GM18507 (cell line): ENCODE measurements at regions not wholly inside any gene's neighbourhood (a gene's known extent, or its start where the extent isn't known, plus 50 kb on each side); places are given as distances from the start of the nearest gene placed in this dataset.
"Not testable (repeated sequence)": the region's sequence is repeated elsewhere in the genome, so short reads cannot be mapped to it uniquely, and the experiment has no call there.

Experiments
- DNase-seq: peaks from one replicate; pipeline ENCODE4 v3.0.0; 2011; ENCODE audit warnings: low read depth; ENCODE audit not compliant: insufficient read length; ENCODE audit errors: extremely low spot score
- FAIRE-seq: peaks from 2 replicates; lab custom pipeline; 2011; peaks lifted over from hg19 to GRCh38; lab: Jason Lieb, UNC

GRCh38 chr17:72175787-72176515, 55.1 kb downstream of the SOX9 start:
- FAIRE-seq (no peak), DNase-seq (no peak)

DNA sequence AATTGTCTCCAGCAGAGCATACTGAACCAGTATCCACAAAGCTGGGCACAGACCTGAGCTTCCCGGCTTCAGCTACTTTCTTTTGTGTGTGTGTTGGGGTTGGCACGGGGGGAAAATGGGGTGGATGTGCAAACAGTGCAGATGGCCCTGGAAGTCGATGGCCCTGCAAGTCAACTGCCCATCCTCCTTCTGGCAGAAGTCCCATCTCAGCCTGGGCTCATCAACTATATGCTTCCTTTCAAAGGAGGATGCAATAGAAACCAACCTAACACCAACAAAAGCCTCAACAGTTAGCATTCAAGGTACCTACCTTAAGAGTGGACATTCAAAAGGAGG, 55.7 kb downstream of the SOX9 start:
- no peak for DNase-seq
- FAIRE-seq = no peak

DNA sequence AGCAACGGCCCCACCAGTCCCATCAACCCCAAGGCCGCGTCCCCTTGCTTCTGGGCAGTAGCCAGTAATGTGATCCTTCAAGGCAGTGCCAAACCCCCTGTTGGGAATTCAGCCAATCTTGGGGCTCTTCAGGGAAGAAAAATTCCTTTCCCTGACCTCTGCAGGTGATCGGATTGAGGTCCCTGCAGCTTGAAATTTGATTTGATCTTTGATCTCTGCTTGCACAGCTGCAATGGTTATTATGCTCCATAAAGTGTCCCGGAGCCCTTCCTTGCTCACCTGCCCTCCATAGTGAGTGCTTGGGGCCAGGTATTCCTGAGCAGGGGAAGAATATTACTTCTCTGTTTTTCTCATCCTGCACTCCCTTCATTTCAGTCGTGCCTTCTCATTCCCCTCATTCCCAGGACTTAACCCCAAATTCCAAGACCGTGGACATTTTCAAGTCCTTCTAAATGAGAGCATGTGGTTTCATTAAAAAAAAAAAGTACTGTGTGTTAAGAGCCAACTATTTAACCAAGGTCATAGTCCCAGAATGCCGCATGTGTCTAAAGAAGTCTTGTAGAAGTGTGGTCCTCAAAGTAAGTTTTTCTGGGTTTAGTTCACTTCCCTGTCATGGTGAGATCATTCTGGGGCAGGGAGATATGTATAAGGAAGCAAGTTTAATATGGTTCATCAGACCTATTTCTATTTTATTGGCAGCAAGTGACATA, 56.3 kb downstream of the SOX9 start:
- no peak for FAIRE-seq
- no peak for DNase-seq

DNA sequence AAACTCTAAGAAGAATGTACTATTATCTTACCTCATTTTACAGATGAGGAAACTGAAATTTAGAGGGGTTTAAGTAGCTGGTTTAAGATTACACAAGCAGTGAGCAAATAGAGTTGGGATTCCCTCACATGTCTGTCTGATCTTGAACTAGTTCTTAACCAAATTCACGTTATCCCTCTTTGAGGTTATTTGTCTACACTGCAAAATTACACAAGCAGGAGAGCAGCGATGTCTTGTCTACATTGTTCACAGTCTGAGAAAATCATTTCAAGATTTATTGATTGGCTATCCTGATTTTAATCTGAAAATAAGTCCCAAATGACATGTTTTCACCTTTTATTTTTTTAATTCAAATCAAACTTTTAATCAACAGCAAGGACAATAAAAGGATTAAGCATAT, 56.9 kb downstream of the SOX9 start:
- DNase-seq (no peak), FAIRE-seq (no peak)

- DNase-seq = no peak
- no peak for FAIRE-seq
Measured at GRCh38 chr17:72182371-72182873, 61.6 kb downstream of the SOX9 start.

DNA sequence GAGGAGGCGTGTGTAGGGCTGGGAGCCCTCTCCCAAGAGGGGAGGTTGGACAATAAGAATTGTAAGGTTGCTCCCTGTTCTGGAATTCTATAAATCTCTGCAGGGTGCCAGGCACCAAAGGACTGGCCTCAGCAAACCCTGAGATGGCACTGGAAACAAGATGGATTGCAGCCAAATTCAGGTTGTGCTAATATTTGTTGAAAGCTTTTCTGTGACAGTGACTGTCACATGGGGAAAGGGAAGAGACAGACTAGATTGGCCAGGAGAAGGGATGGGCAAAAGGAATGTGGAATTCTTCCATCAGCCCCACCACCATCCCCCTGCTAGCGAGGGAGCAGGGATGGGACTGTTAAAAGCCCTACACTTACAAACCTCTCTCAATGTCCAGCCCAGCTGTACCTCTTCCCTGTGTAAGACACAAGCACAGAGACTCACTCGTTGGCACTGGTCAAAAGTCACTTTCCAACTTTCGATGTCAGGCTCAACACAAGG, 62.4 kb downstream of the SOX9 start:
- FAIRE-seq (no peak), DNase-seq (no peak)

- FAIRE-seq = no peak
- no peak for DNase-seq
Measured at GRCh38 chr17:72184805-72185204, 64.0 kb downstream of the SOX9 start.

DNA sequence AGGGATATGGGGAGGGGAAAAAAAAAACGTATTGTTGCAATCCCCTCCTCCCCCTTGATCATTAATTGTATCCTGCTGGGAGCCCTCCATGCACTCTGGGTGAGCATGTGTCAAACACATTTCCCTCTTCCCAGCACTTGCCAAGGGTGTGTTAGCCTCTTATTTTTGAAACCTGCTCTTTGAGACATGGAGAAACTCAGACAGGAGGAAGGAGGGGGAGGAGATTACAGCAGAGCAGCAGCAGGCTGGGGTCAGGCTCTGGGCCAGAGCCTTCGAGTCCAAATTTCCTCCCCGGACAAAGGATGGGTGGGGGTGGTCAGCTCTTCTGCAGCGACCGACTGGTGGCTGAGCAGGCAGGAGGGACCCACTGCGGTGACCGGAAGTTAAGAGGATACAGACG, 64.7 kb downstream of the SOX9 start:
- DNase-seq = no peak

DNA sequence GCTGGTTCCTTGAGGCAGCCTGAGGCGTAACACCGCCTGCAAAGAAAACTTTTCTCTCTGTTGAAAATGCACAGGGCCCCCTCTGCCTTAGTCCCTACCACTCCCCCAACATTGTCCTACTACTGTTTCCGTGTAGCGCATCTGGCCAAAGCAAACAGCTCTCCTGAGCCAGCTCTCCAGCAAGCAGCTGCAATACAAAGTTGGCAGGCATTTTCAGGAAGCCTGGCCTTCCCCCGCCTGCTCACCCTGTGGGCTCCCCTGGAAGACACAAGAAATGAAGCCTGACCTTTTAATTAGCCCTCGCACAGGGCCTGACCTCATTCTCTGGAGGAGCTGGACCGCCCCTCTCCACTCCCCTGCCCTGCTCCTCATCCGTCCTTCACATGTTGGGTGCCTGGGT, 66.7 kb downstream of the SOX9 start:
- FAIRE-seq (no peak), DNase-seq (no peak)

More for the DNA sequence above, 64.7 kb downstream of the SOX9 start:
- FAIRE-seq = no peak

DNA sequence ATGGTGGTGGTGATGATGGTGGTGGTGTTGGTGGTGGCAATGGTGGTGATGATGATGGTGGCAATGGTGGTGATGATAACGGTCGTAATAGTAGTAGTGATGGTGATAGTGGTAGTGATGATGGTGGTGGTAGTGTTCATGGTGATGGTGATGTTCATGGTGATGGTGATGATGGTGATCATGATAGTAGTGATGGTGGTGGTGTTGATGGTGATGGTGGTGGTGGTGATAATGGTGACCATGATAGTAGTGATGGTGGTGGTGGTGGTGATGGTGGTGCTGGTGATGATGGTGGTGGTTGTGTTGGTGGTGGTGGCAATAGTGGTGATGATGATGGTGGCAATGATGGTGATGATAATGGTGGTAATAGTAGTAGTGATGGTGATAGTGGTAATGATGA, 68.0 kb downstream of the SOX9 start:
- DNase-seq (no peak), FAIRE-seq (no peak)

DNA sequence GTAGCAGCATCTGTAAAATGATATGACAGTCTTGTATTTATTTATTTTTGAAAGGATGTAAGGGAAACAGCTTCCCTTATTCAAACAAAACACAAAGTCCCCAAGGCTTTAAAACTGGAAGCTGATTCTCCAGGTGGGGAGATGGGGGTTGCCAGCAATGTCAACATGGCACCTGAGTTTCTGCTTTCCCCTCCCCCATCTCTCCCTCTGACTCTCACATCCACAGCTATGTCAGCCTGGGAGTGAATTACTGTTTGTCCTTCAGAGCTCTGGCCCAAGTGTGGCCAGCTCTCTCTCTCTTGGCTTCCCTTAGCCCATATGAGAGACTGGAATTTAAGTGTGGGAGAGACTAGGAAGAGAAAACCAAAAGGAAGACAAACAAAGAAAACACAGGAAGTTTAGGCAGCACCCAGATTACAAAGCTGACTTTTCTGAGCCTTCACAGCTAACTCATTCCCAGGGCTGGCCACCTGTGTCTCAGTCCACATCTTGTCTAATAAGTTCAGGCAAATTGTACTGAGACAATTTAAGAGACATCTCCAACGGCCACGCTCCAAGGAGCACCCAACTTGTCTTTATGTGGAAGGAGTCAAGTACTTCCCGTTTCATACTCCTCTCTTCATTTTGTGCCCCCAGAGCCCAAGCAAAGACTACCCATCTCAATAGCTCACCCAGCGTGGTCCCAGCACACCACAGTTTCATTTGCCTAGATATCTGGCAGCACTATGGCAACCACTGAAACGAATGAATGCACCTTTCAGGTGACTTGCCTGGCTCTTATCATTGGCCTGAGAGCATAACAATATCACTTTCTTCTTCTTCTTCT, 69.2 kb downstream of the SOX9 start:
- FAIRE-seq (no peak), DNase-seq (no peak)

DNA sequence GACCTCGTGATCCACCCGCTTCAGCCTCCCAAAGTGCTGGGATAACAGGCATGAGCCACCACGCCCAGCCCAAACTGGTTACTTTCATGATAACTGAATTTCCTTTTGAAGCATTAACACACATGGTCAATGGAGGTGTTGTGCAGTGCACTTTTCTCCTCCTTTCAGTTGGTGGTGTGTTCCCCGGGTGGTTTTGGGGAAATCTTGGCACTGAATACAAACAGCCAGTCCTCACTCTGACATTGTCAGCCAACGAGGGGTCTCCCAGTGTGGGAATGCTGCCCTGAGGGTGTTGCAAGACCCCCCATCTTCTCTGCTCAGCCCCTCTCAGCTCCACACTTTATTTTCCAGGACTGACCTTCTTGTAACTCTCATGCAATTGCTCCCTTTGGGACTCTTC, 70.5 kb downstream of the SOX9 start:
- no peak for DNase-seq
- FAIRE-seq = no peak

- DNase-seq (no peak), FAIRE-seq (no peak)
Measured at GRCh38 chr17:72191921-72192799, 71.3 kb downstream of the SOX9 start.

- FAIRE-seq (no peak), DNase-seq (no peak)
Measured at GRCh38 chr17:72192800-72193192, 72.0 kb downstream of the SOX9 start.

- FAIRE-seq (no peak), DNase-seq (no peak)
Measured at GRCh38 chr17:72193391-72194106, 72.7 kb downstream of the SOX9 start.

DNA sequence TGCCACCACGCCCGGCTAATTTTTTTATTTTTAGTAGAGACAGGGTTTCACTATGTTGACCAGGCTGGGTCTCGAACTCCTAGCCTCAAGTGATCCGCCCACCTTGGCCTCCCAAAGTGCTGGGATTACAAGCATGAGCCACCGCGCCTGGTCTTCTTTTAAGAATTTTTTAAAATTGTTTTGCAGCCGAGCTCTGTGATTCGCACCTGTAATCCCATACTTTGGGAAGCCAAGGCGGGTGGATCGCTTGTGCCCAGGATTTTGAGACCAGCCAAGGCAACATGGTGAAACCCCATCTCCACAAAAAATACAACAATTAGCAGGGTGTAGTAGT, 73.3 kb downstream of the SOX9 start:
- FAIRE-seq, DNase-seq: not testable (repeated sequence)

DNA sequence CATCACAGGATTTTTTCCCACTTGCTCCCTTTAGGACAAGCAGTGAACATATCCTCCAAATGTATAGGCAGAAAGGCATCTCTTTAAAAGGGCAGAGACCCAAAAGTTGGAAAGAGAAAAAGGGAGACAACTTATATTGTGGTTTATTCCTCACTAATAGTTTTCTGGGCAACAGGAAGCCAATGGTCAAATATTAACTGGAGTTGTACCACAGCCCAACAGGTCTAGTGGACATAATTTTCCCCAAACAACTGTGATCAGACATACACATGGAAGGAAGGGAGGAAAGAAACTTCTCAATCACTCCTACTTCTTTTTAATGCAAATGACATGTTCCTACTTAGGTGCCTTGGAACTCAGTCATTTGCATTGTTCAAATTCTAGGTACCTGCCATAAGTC, 78.4 kb downstream of the SOX9 start:
- no peak for FAIRE-seq

GRCh38 chr17:72204742-72205141, 83.9 kb downstream of the SOX9 start:
- no peak for FAIRE-seq
- no peak for DNase-seq

More for the DNA sequence above, 78.4 kb downstream of the SOX9 start:
- DNase-seq = no peak

- no peak for DNase-seq
- FAIRE-seq = no peak
Measured at GRCh38 chr17:72205357-72205756, 84.5 kb downstream of the SOX9 start.
